CD4-positive, alpha-beta T cell treated with Interleukin-6 at 100 ng/mL for 8 hours (primary cell): ENCODE measurements at regions not wholly inside any gene's neighbourhood (a gene's known extent, or its start where the extent isn't known, plus 50 kb on each side); places are given as distances from the start of the nearest gene placed in this dataset.

Experiments
- DNase-seq: peaks from one replicate; pipeline ENCODE4 v3.0.0-alpha.2; 2020; ENCODE audit warnings: mixed read lengths, low spot score

DNA sequence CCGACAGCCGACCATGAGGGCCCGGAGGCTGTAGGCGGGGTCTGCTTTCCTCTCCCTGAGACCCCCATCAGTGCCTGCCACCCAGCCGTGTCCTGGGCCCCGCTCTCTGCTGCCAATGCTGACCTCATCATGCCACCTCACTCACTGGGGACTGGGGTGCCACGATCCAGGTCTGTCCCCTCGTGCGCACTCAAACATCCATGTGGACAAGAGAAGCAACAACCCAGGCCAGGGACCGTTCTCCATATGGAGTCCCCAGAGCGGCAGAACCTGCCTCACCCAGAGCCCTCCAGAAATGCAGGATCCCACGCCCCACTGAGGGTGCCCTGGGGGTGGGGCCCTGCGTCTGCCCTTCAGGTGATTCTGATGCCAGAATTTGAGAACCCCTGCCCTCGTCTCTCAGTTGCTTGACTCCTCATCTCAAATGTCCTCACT lies 210.0 kb upstream of the PPP2R2D start:
- DNase-seq = no peak

DNA sequence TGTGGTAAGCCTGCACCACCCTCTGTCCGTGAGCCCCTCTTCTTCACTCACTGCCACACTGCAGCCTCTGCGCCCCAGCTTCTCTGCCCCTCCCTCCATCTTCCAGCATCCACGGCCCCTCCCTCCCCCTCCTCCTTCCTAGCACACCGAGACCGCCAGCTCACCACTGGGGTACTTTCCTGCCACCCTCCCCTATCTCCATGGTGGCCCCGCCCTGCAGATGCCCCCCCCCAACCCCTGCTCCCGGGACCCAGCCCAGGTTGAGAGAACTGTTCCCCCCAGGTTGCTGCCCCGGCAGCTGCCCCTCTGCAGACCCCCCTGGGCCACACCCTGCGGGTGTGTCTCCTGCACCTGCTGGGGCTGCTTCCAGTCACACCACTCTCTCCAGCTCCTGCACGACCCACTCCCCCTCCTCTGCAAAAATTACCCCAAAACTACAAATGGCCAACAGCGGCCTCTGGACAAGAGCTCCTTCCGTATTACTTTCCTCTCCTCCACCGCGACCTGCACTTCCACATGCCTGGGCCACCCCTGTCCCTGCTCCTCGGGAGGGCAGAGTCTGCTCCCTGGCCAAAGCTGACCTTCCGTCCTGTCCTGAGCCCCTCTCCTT lies 209.2 kb upstream of the PPP2R2D start:
- DNase-seq = no peak

DNA sequence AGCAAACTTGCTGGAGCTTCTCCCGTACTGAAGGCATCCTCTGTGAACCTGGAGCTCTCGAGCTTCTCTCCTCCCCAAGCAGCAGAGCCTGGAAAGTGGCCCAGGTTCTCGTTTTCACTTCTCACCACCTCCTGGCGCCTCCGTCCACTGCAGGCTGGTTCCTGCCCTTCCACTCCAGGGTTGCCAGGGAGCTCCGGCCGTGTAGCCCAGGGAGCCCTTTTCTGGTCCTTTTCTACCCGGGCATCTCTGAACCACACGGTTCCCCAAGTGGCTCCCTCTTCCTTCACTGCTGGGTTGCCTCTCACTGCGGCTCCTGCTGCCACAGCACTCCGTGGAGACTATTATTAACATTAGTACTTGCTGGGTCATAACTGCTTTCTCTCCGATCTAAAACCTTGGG lies 208.6 kb upstream of the PPP2R2D start:
- no peak for DNase-seq

DNA sequence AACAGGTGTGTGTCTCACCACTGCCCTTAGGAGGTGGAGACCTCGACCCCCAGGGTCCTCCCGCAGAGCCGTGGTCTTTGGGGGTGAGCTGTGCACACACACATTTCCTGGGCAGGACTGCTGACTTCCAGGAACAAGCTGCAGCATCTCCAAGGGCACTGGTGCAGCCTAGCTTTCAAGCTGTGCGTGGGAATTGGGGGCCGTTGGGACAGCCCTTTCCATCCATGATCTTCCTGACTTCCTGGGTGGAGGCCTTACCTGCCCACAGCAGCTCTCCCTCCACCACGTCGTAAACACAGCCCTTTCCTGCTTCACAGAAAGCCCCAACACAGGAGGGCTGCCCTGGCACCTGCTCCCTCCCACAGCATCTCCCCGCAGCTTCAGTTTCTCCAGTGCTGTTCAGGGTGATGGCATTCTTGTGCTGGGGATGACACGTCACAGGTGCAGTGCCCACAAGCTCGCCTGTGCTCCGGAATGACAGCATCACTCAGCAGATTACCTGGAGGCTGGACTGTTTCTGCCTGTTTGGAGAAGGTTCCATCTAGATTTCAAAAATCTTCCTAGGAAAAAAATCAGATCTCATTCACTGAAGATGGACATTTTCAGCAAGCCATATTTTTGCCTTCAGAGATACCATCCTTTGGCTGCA lies 208.0 kb upstream of the PPP2R2D start:
- DNase-seq = no peak

DNA sequence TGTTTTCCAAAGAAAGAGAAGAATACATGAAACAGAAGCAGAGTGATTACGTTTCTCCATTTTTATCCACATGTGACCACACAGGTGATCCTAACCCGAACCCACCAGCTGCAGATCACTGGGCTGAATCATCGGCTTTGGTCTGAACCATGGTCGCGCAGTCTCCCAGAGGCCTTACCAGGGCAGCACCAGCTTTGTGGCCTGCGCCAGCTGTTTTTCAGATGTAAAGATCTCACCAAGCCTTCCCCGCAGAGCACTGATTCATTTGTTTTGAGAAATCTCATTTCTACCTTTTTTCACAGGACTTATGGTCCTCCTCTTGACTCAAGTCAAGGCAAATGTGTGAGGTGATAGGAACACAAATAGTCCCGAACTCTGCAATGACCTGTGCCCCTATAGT lies 207.0 kb upstream of the PPP2R2D start:
- no peak for DNase-seq

DNA sequence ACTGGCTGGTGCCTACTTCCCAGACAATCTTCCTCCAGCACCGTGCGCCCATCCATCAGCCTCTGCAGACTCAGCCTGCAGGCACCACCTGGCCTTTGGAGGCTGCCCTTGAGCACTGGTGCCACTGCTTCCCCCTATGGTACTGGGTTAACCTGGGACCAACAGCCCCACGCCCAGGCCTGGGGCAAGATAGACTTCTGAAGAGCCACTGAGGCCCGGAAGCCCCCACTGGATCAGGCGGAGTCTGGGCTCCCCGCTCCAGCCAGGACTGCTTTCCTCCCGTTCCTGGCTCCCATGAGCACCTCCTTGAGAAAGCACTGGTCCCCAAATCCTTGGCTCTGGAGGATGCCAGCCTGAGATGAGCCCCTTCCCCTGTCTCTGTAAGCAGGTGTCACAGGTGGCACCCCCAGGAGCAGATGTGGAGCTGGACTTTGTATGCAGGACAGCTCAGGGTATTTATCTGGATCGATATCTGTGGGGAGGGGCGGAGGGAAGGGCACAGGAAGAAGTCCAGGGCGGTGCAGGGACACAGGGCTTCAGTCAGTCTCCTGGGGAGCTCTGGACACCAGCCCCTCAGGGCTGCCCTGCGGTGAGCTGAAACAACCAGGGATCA lies 206.5 kb upstream of the PPP2R2D start:
- no peak for DNase-seq

DNA sequence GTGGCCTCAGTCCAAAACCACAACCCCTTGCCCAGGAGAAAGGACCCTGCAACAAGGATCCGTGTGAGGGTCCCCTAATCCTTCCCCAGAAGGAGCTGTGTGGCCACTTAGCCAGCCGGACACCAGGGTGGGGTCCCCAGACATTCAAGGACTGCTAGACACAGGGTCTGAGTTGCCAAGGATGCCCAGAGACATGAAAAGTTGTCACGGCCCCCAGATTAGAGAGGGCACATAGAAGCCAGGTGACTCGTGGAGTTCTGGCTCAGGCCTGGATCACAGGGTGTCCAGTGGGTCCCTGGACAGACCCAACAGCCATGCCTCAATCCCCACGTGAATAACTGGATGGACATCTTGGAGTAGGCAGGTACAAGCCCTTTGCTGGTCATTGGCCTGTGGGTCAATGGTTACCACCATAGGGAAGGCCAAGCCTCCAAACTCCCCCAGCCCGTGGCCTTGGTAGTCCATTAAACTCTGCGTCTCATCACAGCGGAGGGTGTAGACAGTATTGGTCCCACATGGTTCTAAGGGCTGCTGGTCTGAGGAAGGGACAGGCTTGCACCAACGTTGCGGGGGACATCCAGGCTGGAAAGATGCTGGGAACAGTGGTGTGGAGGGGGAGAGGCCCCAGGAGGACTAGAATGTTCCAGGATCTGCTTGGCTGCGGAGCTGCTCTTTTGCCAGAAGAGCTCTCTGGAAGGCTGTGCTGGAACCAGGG lies 205.9 kb upstream of the PPP2R2D start:
- no peak for DNase-seq

DNA sequence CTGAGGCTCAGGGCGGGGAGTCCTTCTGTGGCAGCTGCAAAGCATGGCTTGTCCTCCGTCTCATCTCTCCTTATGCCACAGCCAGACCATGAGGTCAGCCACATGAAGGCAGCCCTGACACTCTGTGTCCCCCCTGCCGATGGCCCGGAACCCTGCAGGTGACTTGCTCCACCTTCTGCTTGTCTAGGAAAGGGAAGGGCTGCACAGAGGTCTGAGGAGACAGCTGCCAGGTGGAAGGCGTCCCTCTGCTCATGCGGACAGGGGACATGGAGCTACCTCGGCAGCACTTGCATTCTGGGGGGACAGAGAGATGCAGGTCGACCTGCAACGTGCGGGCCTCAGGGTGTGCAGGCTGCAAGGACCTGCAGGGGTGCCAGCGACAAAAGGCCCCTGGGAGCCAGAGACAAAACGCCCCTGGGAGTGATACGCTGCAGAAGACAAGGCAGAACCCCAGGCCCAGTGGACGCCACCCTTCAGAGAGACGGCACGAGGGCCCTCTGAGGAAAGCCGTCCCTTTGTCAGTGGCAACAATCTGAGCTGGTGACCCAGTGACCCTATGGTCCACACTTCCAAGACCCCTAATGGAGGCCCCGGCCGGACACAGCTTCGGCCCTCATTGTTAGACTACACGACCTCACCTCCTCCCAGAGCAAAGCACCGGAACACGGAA lies 205.2 kb upstream of the PPP2R2D start:
- no peak for DNase-seq

DNA sequence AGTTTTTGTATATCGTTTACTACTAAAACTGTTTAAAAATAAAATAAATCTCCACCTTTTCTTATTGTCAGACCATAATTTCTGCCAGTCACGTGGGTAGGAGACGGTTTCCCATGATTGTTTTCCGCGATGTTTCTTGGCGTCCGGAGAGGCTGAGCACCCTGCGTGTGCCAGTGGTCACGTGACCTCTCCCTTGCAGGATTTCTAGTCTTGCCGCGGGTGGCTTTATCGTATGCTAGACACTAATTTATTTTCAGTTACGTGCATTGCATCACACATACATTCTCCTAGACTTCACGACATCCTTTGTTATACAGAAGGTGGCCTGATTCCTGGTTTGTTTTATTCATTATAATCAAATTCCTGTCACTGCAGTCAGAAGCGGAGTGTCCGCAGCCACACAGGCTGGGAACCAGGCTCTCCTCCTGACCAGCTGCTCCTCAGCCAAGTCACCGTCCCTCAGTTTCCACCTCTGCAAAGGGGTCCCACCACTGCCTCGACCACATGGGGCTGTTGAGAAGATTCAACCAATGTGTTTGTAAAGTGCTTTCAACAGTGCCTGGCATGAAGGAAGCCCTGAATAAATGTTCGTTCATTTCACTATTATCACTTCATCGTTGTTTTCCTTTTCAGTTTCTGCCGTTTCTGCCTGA lies 203.2 kb upstream of the PPP2R2D start:
- no peak for DNase-seq

DNA sequence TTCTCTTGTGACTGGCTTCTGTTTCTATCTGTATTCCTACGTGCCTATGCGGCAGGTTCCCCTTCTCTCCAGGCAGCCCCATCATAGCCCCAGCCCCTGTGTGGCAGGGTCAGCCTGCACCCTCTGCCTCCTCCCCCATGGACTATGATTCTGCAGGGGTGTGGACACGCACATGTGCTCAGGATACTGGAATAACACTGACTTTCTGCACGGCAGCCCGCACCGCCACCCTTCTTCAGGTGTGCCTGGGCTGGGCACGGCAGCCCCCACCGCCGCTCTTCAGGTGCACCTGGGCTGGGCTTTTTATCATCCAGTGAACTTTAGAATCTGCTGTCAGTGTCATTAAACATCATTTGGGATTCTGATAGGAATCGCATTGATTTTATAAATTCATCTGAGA lies 202.6 kb upstream of the PPP2R2D start:
- no peak for DNase-seq

DNA sequence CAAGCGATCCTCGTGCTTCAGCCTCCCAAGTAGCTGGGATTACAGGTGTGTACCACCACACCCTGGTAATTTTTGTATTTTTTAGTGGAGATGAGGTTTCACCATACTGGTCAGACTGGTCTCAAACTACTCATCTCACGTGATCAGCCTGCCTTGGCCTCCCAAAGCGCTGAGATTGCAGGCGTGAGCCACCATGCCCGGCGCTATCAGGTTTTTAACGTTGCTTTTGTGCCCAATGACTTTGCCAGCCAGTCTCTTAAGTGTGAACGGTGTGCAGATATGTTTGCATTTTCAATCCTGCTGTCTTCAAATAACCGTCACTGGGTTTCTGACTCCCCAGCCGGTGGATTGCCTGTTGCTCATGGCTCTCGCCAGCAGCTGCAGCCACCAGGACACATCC lies 201.8 kb upstream of the PPP2R2D start:
- DNase-seq = no peak

DNA sequence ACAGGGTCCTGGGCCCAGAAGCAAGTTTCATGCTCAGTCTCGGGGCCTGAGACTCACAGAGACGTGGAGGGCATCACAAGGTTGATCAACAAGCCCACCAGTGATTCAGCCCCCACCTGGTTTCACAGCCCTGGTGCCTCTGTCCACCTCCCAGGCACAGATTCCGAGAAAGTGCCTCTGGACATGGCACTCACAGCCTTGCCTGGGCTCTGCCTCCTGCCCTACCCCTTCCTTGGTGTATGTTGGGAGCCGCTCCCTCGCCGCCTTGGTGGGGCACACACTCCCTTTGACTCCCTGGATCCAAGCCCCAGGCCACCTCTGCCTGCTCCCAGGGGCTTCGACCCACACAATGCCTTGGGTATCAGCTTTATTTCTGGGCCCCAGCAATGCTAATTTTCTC lies 200.8 kb upstream of the PPP2R2D start:
- no peak for DNase-seq

DNA sequence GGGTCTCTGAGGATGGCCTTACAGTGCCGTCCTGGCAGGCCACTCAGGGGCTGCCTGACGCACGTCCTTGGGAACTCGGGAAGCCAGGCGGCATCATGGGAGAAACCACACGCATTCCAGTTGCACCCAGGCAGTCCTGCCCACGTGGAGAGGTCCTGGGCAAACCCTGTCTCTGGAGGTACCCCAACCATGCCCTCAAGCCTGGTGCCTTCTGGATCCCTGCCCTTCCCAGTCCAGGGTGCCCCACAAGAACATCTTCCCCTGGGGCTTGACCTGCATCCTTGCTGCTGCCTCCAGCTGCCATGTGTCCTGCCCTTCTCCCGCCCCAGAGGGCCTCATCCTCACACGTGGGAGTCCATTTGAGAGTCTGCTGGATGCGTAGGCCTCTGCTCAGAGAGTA lies 200.3 kb upstream of the PPP2R2D start:
- DNase-seq = no peak

DNA sequence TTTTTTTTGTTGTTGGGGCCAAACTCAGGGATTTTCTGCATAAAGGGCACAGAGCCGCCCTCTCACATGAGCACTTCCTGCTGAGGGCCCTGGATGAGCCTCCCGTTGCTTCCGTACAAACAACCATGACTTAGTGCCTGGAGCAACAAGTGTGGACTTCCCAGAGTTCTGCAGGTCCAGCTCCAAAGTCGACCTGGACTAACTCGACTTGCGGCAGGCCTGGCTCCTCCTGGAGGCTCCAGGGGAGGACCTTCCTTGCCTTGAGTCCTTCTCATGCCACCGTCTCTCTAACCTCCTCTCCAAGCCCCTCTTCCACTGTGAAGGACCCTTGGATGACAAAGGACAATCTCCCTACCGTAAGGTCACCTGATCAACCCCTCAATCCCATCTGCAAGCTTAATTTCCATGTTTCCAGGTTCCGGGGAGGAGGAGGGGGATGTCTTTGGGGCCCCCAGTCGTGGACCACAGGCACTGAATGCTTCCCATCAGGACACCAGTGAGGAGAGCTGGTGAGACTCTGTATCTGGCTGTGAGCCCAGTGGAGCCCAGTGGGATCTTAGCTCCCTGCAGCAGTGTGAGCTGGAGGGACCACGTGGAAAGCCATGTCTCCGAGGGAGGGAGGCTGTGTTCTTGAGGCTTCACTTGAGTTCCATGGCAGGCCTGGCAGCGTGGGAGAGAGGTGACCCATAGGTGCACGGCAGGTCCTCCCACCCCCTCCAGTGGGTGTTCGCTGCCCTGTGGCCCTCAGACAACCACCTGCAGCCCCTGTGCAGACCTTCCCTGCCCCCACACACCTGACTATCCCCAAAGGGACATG lies 199.5 kb upstream of the PPP2R2D start:
- no peak for DNase-seq

DNA sequence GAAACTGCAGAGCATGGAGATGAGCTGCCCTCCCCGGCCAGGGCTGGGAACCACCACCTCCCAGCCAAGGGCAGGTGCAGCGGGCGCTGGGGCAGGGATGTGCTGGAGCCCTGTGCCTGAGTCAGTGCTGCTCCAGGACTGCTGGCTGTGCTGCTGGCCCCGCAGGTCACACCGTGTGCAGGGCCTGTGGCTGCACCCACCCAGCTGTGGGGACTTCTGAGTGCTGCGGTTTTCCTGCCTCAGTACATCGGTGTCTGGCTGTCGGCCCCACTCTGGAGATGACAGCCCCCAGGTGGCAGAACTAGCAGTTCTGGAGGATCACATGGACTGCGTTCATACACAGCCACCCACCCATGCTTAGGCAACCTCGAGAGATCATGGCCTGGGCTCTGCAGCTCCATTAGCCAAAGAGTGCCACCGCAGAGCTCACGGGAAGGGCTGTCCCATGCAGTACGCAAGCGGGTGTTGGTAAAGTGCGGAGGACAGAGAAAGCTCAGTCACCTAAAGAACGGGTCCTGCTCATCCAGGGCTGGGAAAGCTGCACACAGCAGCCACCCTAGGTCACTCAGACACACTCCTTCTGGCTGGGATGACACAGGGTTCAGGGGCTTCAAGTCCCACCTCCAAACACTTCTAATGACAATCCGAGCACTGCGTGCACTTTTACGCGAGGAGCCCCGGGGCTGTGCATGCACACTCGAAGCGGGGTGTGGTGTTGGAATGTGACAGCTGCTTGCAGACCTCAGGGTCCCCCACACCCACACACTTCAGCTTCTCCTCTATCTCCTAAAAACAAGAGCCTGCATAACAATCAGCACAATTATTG lies 198.1 kb upstream of the PPP2R2D start:
- no peak for DNase-seq

DNA sequence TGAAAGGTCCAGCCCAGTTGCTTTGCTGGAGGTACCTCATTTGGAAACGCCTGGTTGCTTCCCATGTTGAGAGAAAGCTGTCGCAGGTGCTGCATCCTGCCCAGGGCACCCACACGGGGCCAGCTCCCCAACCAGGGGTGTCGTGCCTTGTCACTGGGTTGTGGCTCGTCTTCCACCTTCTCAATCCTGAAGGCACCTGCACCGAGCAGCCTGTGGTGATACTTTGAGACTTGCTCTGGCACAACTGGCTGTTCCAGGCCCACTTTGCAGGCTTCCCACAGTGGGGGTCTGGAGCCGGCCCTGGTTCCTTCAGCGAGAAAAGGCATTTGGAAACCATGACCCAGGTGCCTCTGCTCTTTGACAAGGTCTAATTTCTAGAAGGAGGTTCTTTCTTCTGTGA lies 197.3 kb upstream of the PPP2R2D start:
- no peak for DNase-seq

DNA sequence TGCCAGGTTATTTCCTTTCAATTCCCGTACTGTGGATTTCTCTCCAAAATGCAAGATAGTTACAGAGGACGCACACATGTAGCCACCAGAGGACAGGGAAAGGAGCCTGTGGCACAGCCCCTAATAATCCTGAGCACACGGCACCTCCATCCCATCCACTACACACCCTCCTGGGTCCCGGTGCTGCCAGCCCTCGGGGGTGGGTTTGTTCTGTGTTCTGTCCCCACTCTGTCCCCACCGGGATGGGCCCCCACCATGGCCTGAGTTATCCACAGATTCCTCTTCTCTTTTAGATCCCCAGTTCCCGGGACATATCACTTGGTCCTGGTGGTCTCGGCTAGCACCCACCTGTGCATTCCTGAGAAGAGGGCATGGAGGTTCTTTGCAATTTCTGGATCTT lies 196.9 kb upstream of the PPP2R2D start:
- no peak for DNase-seq

DNA sequence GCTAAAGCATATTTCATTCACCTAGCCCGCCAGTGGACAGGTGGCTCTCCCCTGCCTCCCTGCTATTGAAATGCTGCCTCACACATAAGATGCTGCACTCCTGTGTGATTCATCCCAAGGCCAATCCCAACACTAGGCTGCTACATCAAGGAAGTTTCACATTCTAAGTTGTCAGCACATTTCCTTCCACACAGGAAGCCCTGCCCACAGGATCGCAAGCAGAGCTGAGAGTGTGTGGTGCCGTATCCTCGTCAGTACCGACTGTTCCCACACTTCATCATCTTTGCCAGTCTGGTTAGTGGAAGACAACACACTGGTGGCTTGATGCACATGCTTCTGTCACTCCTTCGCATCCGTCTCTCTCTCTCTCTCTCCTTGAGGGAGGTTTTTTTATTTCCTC lies 194.3 kb upstream of the PPP2R2D start:
- no peak for DNase-seq

DNA sequence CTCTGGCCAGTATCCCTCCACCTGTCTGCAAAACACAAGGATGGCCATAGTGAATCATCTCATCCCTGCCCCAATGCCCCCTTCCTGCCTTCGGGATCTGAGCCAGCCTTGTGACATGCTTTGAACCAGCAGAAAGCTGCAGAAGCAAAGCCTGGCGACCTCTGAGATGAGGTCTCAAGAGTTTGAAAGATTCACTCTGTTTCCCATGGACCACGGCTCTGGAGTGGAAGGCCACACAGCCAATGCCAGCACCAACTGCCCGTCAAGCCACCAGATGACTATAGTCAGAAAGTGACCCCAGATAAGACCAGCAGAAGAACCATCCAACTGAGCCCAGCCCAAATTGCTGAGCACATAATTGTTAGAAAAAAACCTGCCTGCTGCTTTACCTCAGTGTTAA lies 193.9 kb upstream of the PPP2R2D start:
- DNase-seq = no peak

DNA sequence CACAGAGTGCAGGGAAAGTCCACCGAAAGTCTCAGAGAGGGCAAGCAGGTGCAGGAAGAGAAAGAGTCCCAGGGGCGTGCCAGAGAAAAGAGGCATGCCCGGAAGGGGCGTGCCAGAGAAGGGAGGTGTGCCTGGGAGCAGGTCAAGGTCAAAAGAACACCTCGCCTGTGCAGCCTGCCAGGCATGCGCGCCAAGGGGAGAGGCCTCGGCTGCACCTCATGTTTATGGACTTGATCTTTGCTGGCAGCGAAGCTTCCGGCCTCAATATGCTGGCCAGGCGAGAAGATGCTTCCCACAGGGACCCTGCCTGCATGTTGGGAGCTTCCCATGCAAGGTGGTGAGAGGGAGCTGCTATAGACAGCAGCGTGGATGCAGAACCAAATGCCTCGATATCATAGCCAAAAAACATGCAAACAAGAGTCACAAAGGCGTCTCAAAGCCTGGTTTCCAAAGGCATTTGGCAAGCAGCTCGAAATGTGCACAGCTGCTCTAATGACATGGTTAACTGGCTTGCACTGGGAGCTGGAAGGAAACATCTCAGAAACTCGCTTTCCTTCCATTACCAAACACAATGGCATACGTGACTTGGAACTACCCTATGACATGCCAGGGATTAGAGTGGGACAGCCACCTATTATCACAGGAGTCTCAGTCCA lies 192.5 kb upstream of the PPP2R2D start:
- no peak for DNase-seq
